ENCODE measurements at regions not wholly inside any gene's neighbourhood (a gene's known extent, or its start where the extent isn't known, plus 50 kb on each side); places are given as distances from the start of the nearest gene placed in this dataset.

DNA sequence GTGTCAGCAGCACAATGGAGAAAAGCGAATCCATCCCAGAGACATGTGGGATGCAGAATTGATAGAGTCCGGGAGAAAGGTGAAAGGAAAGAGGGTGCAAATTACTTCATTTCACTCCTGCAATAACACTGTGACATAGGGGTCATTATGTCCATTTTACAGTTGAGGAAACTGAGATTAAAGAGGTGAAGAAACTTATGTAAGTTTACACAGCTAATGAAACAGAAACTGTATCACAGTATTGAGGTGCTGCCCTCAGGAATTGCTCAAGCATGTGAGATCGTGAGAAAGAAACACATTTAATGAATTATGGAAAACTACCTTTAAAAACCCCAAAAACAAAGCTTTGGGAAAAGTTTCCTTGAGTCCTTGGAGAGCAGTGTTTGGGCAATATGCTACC, 103.6 kb upstream of the PFN2 start:
- peak overlapping the region; percentile 52 for H3K4me2 ChIP-seq
- DNase-seq (ENCODE audit: low spot score): no peak
- H3K27me3 ChIP-seq: no peaks in the 10 kb centered on the region
- H3K4me1 ChIP-seq (ENCODE audit: insufficient read depth): peaks cover 11% of the 10 kb centered on the region
- 89% methylated on average over 3 of the region's 3 CpGs for WGBS (ENCODE audit: low lambda C conversion rate, missing lambda C conversion rate)
- no peak for TF ChIP-seq CTCF (IDR thresholded peaks at IDR 0.05; ENCODE audit: poor library complexity)
- TF ChIP-seq EZH2 (IDR thresholded peaks at IDR 0.05; ENCODE audit: borderline replicate concordance): no peak
- no peak for TF ChIP-seq EZH2phosphoT487 (IDR thresholded peaks at IDR 0.05; ENCODE audit: low read depth, severe bottlenecking, unreplicated experiment)
- no peak overlapping the region for H3K4me3 ChIP-seq
- H4K20me1 ChIP-seq (ENCODE audit: insufficient read depth, poor library complexity, severe bottlenecking): no peaks in the 10 kb centered on the region
- no peak overlapping the region for H2AFZ ChIP-seq
- H3K36me3 ChIP-seq (replicated peaks; ENCODE audit: insufficient read depth, low read depth): no peaks in the 10 kb centered on the region
- peak overlapping the region; percentile 4 for H3K27ac ChIP-seq
- H3K9me3 ChIP-seq (ENCODE audit: low read depth): no peaks in the 10 kb centered on the region
- H3K79me2 ChIP-seq: no peaks in the 10 kb centered on the region
- H3K9me2 ChIP-seq (replicated peaks; ENCODE audit: insufficient read depth): no peaks in the 10 kb centered on the region

DNA sequence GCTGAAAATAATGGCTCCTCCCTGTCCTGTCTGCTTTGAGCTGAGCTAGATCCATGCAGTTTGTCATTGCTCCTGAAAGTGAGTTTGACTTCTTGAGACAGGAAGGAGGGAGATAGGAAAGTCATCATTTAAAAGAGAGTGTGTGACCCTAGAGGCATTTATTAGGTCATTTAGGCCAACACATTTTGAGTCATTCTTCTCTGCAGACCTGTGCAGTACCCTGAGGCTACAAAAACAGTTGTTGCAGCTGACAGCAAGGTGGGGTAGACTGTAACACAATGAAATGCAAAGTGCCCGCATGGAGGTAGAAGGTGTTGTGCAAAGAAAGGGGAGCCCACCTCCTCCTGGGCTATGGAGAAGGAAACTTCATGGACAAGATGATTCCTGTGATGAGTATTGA, 102.8 kb upstream of the PFN2 start:
- H3K27me3 ChIP-seq: no peaks in the 10 kb centered on the region
- no peak for DNase-seq (ENCODE audit: low spot score)
- no peaks in the 10 kb centered on the region for H3K36me3 ChIP-seq (replicated peaks; ENCODE audit: insufficient read depth, low read depth)
- H2AFZ ChIP-seq: no peak overlapping the region
- H4K20me1 ChIP-seq (ENCODE audit: insufficient read depth, poor library complexity, severe bottlenecking): no peaks in the 10 kb centered on the region
- 88% methylated on average over 1 of the region's 1 CpG for WGBS (ENCODE audit: low lambda C conversion rate, missing lambda C conversion rate)
- H3K4me1 ChIP-seq (ENCODE audit: insufficient read depth): peaks cover 14% of the 10 kb centered on the region
- no peaks in the 10 kb centered on the region for H3K9me3 ChIP-seq (ENCODE audit: low read depth)
- no peak overlapping the region for H3K4me2 ChIP-seq
- H3K4me3 ChIP-seq: no peak overlapping the region
- H3K27ac ChIP-seq: no peak overlapping the region
- TF ChIP-seq EZH2 (IDR thresholded peaks at IDR 0.05; ENCODE audit: borderline replicate concordance) (no peak), EZH2phosphoT487 (IDR thresholded peaks at IDR 0.05; ENCODE audit: low read depth, severe bottlenecking, unreplicated experiment) (no peak), CTCF (IDR thresholded peaks at IDR 0.05; ENCODE audit: poor library complexity) (no peak)
- H3K79me2 ChIP-seq: no peaks in the 10 kb centered on the region
- no peaks in the 10 kb centered on the region for H3K9me2 ChIP-seq (replicated peaks; ENCODE audit: insufficient read depth)

DNA sequence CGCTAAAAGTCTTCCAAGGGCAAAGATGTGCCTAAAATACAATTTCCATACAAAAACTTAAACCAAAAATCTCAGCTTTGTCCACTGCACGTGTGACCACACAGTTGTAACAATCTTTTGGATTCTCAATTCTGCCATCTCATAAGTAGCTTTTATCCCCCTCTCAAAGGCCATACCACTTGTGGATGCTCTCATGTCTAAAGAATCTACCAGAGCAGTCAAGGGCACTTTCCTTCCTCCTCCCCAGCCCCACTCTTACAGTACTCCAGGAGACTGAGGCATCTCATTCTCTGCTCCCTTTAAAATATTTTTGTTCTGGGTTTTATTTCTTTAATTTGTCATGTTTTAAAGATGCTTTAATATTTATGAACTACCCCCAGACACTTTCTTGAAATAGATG, 102.3 kb upstream of the PFN2 start:
- H3K27ac ChIP-seq: no peak overlapping the region

More for the DNA sequence above, 102.3 kb upstream of the PFN2 start:
- Histone ChIP-seq H3K9me2 (replicated peaks; ENCODE audit: insufficient read depth) (no peaks in the 10 kb centered on the region), H2AFZ (no peak overlapping the region), H3K36me3 (replicated peaks; ENCODE audit: insufficient read depth, low read depth) (no peaks in the 10 kb centered on the region), H3K4me1 (ENCODE audit: insufficient read depth) (peaks cover 14% of the 10 kb centered on the region), H3K4me3 (no peak overlapping the region), H3K9me3 (ENCODE audit: low read depth) (no peaks in the 10 kb centered on the region), H3K79me2 (no peaks in the 10 kb centered on the region), H4K20me1 (ENCODE audit: insufficient read depth, poor library complexity, severe bottlenecking) (no peaks in the 10 kb centered on the region), H3K4me2 (no peak overlapping the region), H3K27me3 (no peaks in the 10 kb centered on the region)
- WGBS (ENCODE audit: low lambda C conversion rate, missing lambda C conversion rate): 80% methylated on average over 2 of the region's 2 CpGs
- TF ChIP-seq EZH2 (IDR thresholded peaks at IDR 0.05; ENCODE audit: borderline replicate concordance) (no peak), CTCF (IDR thresholded peaks at IDR 0.05; ENCODE audit: poor library complexity) (no peak), EZH2phosphoT487 (IDR thresholded peaks at IDR 0.05; ENCODE audit: low read depth, severe bottlenecking, unreplicated experiment) (no peak)
- DNase-seq (ENCODE audit: low spot score): no peak

All from hepatocyte (in vitro differentiated cells).